ENCODE measurements at regions not wholly inside any gene's neighbourhood (a gene's known extent, or its start where the extent isn't known, plus 50 kb on each side); places are given as distances from the start of the nearest gene placed in this dataset.
A peak's percentile ranks its signal among the peaks of the same experiment; 100 is the strongest.

DNA sequence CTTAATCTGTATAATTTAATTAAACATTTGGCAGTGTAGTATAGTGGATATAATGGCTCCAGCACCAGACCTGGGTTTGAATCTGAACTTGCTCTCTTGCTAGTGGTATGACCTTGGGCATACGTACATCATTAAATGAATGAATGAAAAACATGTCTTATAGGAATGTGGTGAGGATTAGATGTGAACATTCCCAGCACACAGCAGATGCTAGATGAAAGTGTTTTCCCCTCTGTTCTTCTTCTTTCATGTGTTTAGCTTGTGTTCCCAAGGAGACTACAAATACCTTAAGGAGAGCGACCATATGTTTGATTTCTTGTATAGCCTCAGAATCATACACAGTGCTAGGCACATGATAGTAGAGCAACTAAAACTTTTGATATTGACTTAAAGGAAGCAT is 56.5 kb downstream of the CT47B1 start:
- H3K9me3 ChIP-seq, result peaks cover 0 to 7% (median 0%) of the 10 kb centered on the region in 12 donors
- H3K36me3 ChIP-seq, result no peaks in the 10 kb centered on the region
- no peaks in the 10 kb centered on the region for H3K27me3 ChIP-seq
- intact Hi-C loops (cut with DNase I), result no loop called here
- TF ChIP-seq POLR2A (IDR thresholded peaks at IDR 0.05) (no peak), CTCF (IDR thresholded peaks at IDR 0.05) (no peak)
- H3K4me1 ChIP-seq, result no peaks in the 10 kb centered on the region
- no peak for DNase-seq
- no peak overlapping the region for H3K27ac ChIP-seq
- WGBS, 4 donors, result 74 to 82% (median 77%) methylated on average over 2 of the region's 2 CpGs
- no peak overlapping the region for H3K4me3 ChIP-seq
- no peak for ATAC-seq

DNA sequence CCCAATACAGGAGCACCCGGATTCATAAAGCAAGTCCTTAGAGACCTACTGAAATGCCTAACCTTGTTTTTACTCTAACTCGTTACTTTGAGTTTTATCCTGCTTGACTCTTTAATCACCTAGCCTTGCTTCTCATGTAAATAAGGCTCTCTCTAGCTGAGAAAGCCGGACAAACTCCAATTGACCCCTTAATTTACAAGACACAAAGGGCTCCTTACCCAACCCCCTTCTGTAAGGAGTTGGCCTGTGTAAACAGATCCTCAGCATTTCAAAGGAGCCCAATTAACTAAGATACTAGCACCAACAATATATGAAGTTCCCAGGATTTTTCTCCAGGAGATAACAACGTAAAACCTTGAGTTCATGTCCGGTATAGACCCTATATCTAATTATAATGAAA is 61.7 kb downstream of the CT47B1 start:
- peaks cover 0 to 16% (median 0%) of the 10 kb centered on the region in 12 donors for H3K9me3 ChIP-seq
- H3K27me3 ChIP-seq, result no peaks in the 10 kb centered on the region
- H3K27ac ChIP-seq, result no peak overlapping the region
- DNase-seq (no peak), ATAC-seq (no peak)
- whole genome bisulfite sequencing, 4 donors, result 19 to 40% (median 32%) methylated on average over 5 of the region's 5 CpGs
- H3K36me3 ChIP-seq, result no peaks in the 10 kb centered on the region
- no peaks in the 10 kb centered on the region for H3K4me1 ChIP-seq
- no peak overlapping the region for H3K4me3 ChIP-seq
- no peak for TF ChIP-seq CTCF (IDR thresholded peaks at IDR 0.05)
- TF ChIP-seq POLR2A (IDR thresholded peaks at IDR 0.05), result no peak
- intact Hi-C loops (cut with DNase I), result no loop called here

- 64 to 81% (median 79%) methylated on average over 4 of the region's 4 CpGs for WGBS, 4 donors
- no peak for ATAC-seq
- Histone ChIP-seq H3K4me3 (no peak overlapping the region), H3K27me3 (peaks cover 0 to 14% (median 0%) of the 10 kb centered on the region in 9 donors), H3K27ac (no peak overlapping the region), H3K36me3 (no peaks in the 10 kb centered on the region), H3K9me3 (no peaks in the 10 kb centered on the region), H3K4me1 (peaks cover 0 to 10% (median 0%) of the 10 kb centered on the region in 12 donors)
- TF ChIP-seq POLR2A (IDR thresholded peaks at IDR 0.05), result no peak
- TF ChIP-seq CTCF (IDR thresholded peaks at IDR 0.05), result no peak
- no peak for DNase-seq
- intact Hi-C loops (cut with DNase I), result no loop called here
These were observed 74.2 kb downstream of the CT47B1 start for GRCh38 chrX:120801426-120801825.

GRCh38 chrX:120797188-120797851 is 78.3 kb downstream of the CT47B1 start:
- Histone ChIP-seq H3K9me3 (no peaks in the 10 kb centered on the region), H3K27me3 (peaks cover 0 to 8% (median 0%) of the 10 kb centered on the region in 9 donors), H3K4me3 (no peak overlapping the region), H3K27ac (peak overlapping the region in 8 of 12 donors; percentile 42 to 74 (median 56)), H3K36me3 (no peaks in the 10 kb centered on the region), H3K4me1 (peaks cover 0 to 10% (median 0%) of the 10 kb centered on the region in 12 donors)
- intact Hi-C loops (cut with DNase I), result no loop called here
- TF ChIP-seq CTCF (IDR thresholded peaks at IDR 0.05), result no peak
- no peak for TF ChIP-seq POLR2A (IDR thresholded peaks at IDR 0.05)
- WGBS, 4 donors, result 40 to 48% (median 43%) methylated on average over 3 of the region's 3 CpGs
- DNase-seq (no peak), ATAC-seq (peak in 3 of 4 donors; percentile 39 to 49 (median 42))
